GM21529 (cell line): ENCODE measurements at regions not wholly inside any gene's neighbourhood (a gene's known extent, or its start where the extent isn't known, plus 50 kb on each side); places are given as distances from the start of the nearest gene placed in this dataset.

Source experiments
- ATAC-seq: cut with Tn5 transposase; IDR thresholded peaks from one replicate; pipeline ENCODE4 v1.9.1; 2021; ENCODE audit not compliant: unreplicated experiment

- ATAC-seq: no peak
Measured at GRCh38 chr20:23232679-23233308, 117.8 kb upstream of the NXT1 start.

DNA sequence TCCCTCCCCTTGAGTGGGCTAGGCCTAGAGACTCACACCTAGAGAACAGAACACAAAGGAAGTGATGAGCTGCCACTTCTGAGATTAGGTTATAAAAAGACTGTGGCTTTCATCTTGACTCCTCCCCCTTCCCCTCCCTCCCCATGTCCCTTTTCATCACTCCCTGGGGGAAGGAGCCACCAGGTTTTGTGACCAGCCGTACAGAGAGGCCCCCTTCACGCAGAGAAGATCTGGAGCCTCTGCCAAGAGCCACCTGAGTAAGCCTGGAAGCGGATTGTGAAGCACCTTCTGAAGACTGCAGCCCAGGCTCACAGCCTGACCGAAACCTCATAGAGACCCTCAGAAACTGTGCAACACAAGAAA is 118.4 kb upstream of the NXT1 start:
- ATAC-seq: no peak

- no peak for ATAC-seq
Measured at GRCh38 chr20:23231561-23232218, 118.9 kb upstream of the NXT1 start.

- ATAC-seq: no peak
Measured at GRCh38 chr20:23230766-23231385, 119.7 kb upstream of the NXT1 start.

DNA sequence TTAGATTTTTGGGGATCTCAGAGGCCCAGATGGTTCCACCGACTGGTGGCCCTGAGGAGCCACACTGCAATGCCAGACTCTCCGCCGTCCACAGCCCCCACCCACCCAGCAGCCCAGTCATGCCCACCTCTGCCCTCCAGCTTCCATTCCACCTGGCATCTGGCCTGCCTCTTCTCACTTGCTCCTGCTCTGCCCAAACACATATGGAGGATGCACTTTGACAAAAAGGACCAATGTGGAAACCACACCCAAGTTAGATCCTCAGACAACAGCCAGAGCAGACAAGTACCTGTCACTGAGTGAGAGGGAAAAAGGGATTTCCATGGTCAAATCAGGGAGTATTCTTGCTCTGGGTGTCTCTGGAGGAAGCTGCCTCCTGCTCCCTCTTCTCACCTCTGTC is 120.6 kb upstream of the NXT1 start:
- no peak for ATAC-seq

- ATAC-seq: no peak
Measured at GRCh38 chr20:23228912-23229311, 121.7 kb upstream of the NXT1 start.

DNA sequence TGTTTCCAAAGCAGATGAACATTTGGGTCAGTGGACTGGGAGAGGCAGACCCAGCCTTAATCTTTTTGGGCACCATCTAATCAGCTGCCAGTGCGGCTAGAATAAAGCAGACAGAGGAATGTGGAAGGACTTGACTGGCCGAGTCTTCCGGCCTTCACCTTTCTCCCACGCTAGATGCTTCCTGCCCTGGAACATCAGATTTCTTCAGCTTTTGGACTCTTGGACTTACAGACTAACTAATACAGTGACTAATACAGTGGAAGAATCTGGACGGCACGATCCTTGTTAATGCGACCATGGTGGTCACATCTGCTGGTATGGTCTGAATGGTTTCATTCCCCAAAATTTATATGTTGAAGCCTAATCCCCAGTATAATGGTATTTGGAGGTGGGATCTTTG is 122.6 kb upstream of the NXT1 start:
- ATAC-seq: no peak

DNA sequence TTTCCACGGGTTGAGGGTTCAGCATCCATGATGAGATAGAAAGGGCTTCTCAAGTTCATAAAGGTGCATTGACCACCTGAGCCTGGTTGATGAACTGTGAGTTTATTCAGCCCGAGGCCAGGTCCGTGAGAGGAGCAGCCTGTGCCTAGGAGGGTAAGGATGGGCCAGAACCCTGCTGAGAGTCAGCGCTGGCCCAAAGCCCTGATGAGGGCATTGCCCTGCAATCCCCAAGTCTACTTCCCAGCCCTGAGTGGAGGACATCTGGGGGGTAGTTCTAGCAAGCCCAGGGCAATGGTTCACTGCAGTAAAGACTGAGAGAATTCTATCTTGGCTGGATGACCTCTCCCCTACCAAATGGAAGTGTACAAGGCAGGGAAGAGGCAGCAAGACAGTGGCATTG is 123.3 kb upstream of the NXT1 start:
- ATAC-seq: no peak

- ATAC-seq: no peak
Measured at GRCh38 chr20:23226612-23227265, 123.9 kb upstream of the NXT1 start.

DNA sequence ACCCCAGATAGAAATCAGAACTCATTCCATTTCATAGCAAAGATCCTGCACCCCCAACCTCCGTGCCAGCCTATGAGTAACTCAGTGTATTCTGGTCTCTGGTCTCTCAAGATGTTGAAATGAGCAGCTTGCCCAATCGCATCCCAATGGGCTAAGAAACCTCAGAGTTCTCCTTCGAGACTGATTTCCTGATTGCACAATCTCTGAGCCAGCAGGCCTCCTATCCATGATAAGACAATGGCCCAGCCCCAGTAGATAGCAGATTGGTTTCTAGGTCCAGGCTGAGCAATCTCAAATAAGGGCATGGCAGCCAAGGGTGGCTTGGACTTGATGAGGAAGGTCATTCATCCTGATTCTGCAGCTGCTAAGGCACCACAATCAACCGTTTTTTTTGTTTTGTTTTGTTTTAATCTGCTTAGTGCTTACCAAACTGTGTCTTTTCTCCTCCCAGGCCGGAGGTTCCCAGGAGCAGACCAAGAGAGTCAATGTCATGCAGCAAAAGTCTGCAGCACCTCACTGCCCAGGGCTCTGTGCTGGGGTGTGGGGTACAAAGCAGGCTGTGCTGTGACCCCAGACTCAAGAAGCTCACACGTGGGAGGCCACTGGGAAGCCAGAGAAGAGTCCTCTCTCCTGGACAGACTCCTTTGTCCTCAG is 125.1 kb upstream of the NXT1 start:
- no peak for ATAC-seq

- ATAC-seq: no peak
Measured at GRCh38 chr20:23224806-23225205, 125.8 kb upstream of the NXT1 start.

GRCh38 chr20:23223908-23224580 is 126.5 kb upstream of the NXT1 start:
- no peak for ATAC-seq

DNA sequence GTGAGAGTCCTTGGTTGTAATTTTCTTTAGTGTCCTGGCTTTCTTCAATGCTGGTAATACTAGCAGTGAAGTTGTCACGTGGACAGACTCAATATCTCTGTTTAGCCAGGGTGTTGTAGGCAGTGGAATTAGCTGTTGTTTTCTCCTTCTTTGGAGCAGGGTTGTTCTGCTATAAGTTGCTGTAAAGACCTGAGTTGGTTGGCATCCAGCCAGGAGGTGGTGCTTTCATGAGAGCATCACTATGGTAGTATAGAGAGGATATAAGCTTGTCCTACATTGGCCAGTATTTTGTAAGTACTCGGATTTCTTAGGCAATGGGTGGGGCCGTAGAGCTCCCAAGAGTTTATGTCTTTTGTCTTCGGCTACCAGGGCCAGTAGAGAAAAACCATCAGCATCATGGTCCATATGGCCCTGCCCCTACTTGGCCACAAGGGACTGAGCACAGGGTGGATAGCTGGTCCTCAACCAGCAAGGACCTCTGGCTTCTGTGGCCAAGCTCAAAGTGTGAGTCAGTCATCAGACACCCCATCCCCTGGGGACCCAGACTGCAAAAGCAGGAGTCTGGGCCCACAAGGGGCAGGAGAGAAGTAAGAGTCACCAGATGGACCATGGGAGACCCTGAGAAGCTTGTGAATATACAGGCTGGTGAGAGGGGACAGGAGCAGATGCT is 127.9 kb upstream of the NXT1 start:
- no peak for ATAC-seq

GRCh38 chr20:23217023-23217422 is 130.9 kb upstream of the CD93 start:
- no peak for ATAC-seq

GRCh38 chr20:23215344-23215995 is 129.3 kb upstream of the CD93 start:
- ATAC-seq: no peak

GRCh38 chr20:23214903-23215302 is 128.8 kb upstream of the CD93 start:
- no peak for ATAC-seq

- ATAC-seq: no peak
Measured at GRCh38 chr20:23212464-23212995, 126.4 kb upstream of the CD93 start.

DNA sequence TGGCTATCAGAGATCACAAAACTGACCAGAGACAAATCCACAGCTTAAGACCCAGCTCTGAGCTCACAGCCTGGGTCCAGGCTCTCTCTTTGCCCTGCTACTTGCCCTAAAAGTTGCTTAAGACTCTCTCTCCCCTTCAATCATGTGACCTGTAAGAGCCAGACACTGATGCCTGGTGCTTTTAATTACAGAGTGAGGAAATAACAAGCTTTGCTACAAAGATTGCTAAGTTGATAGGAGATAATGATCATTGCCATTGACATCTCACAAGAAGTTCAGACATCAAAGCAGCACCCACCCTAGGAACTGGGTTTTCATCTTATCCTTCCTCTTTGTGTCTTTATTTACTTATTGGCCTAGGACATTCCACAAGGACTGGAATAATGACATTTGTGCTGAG is 125.9 kb upstream of the CD93 start:
- no peak for ATAC-seq

GRCh38 chr20:23211164-23211563 is 125.0 kb upstream of the CD93 start:
- ATAC-seq: no peak
